Neutrophil (primary cell): ENCODE measurements at regions not wholly inside any gene's neighbourhood (a gene's known extent, or its start where the extent isn't known, plus 50 kb on each side); places are given as distances from the start of the nearest gene placed in this dataset.

ENCODE experiments used
- H3K27ac ChIP-seq: fragments of 200-600 bp; sonication (generic); 2 replicates; pipeline ENCODE4 v1.5.1; 2016; ENCODE audit warnings: mild to moderate bottlenecking, moderate library complexity
- H3K27me3 ChIP-seq: fragments of 200-600 bp; sonication (generic); 2 replicates; pipeline ENCODE4 v1.6.0; 2016; ENCODE audit warnings: mild to moderate bottlenecking
- H3K36me3 ChIP-seq: fragments of 200-600 bp; sonication (generic); 2 replicates; pipeline ENCODE4 v1.5.1; 2017
- H3K4me1 ChIP-seq, 2 experiments: fragments of 200-600 bp in 1 of 2; sonication (generic) in 1 of 2; 1 replicate in 1 of 2; 2 replicates in 1 of 2; pipeline versions ENCODE4 v1.5.1 to v1.6.1; 2013 to 2016; ENCODE audit warnings: low read depth in 1 of 2, low read length in 1 of 2, mild to moderate bottlenecking in 1 of 2, moderate library complexity in 1 of 2; ENCODE audit not compliant: control insufficient read depth in 1 of 2, insufficient read depth in 1 of 2
- H3K4me3 ChIP-seq, 2 experiments: fragments of 200-600 bp in 1 of 2; sonication (generic) in 1 of 2; 1 replicate in 1 of 2; 2 replicates in 1 of 2; pipeline ENCODE4 v1.5.1; 2013 to 2016; ENCODE audit warnings: low read depth in 1 of 2, low read length in 1 of 2, mild to moderate bottlenecking in 1 of 2, moderate library complexity in 1 of 2
- H3K9me3 ChIP-seq: fragments of 200-600 bp; sonication (generic); 2 replicates; pipeline ENCODE4 v1.5.1; 2016
- TF ChIP-seq, protein P1 (sequence below): fragments of 200-600 bp; sonication (generic); IDR thresholded peaks from 2 replicates; pipeline ENCODE4 v1.5.1; 2016; ENCODE audit warnings: antibody characterized with exemption

DNA sequence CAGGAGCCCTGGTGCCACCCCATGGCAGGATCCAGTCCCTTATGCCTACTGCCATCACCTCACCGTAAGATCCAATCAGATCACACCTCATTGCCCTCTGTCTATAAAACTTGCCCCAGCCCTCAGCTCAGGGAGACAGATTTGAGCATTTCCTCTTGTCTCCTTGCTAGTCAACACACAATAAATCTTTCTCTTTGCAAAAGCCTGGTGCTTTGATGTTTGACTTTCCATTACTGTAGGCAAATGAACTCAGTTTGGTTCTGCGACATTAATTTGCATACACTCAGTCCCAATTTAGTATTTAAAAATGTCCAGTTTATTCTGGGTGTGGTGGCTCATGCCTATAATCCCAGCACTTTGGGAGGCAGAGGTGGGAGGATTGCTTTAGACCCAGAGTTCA is 188.4 kb downstream of the AEBP2 start:
- no peaks in the 10 kb centered on the region for H3K4me1 ChIP-seq
- H3K36me3 ChIP-seq = no peaks in the 10 kb centered on the region
- TF ChIP-seq, protein P1, sequence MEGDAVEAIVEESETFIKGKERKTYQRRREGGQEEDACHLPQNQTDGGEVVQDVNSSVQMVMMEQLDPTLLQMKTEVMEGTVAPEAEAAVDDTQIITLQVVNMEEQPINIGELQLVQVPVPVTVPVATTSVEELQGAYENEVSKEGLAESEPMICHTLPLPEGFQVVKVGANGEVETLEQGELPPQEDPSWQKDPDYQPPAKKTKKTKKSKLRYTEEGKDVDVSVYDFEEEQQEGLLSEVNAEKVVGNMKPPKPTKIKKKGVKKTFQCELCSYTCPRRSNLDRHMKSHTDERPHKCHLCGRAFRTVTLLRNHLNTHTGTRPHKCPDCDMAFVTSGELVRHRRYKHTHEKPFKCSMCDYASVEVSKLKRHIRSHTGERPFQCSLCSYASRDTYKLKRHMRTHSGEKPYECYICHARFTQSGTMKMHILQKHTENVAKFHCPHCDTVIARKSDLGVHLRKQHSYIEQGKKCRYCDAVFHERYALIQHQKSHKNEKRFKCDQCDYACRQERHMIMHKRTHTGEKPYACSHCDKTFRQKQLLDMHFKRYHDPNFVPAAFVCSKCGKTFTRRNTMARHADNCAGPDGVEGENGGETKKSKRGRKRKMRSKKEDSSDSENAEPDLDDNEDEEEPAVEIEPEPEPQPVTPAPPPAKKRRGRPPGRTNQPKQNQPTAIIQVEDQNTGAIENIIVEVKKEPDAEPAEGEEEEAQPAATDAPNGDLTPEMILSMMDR = no peak
- H3K4me3 ChIP-seq = no peak overlapping the region
- H3K9me3 ChIP-seq = no peaks in the 10 kb centered on the region
- H3K27ac ChIP-seq = no peak overlapping the region
- no peaks in the 10 kb centered on the region for H3K27me3 ChIP-seq

DNA sequence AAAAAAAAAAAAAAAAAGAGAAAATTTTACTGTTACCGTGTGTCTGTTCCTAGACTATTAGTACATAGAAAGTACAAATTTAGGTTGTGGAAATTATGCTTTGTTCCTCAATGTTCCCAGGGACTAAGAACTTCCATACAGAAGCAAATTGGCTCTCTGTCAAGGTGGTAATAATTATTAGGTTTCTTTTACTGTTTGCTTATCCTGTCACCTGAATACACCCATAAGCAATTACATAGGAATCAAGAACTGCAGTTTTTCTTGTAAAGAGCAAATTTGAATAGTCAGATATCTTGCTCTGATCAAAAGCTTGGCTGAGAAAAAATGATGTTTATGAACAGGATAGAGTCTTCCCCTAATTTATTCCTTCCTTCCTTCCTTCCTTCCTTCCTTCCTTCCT is 191.2 kb downstream of the AEBP2 start:
- Histone ChIP-seq H3K27ac (no peak overlapping the region), H3K27me3 (no peaks in the 10 kb centered on the region), H3K36me3 (no peaks in the 10 kb centered on the region), H3K4me3 (no peak overlapping the region), H3K9me3 (no peaks in the 10 kb centered on the region), H3K4me1 (no peaks in the 10 kb centered on the region)
- TF ChIP-seq, protein P1 = no peak

DNA sequence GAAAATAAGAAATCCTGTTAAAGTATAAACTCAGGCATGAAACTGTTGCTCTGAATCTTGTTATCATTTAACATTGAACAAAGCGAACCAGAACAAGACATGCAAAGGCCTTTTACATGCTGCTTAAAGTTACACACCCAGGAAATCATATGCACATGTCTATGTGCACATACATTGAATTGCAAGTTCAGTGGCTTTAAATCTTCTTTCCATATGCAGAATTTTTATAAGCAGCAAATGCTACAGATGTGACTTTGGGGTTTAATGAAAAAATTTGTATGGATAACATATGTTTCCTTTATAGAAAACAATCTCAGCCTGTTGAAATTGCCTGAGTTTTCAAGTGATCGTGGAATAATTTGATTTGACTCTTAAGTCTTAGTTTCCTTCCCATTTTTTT is 193.9 kb downstream of the AEBP2 start:
- TF ChIP-seq, protein P1 = no peak
- H3K9me3 ChIP-seq = no peaks in the 10 kb centered on the region
- H3K4me1 ChIP-seq = no peaks in the 10 kb centered on the region
- no peak overlapping the region for H3K4me3 ChIP-seq
- H3K36me3 ChIP-seq = no peaks in the 10 kb centered on the region
- H3K27me3 ChIP-seq = no peaks in the 10 kb centered on the region
- H3K27ac ChIP-seq = no peak overlapping the region

DNA sequence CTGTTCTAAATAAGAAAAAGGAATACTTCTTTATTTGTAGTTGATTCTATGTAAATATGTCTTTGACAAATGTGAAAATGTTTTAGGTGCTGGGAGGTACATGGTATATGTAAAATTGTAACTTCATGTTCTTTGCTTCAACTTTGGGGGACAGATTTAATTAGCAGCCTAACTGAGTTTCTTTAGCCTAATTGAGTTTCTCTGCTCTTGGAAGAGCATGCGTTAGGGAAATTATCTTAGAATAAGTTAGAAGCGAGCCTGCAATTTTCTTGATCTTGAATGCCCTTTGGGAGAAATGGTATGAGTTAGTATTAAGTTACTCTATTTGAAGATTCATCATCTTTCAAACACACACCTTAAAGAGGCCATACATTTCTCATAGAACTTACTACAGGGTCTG is 194.3 kb downstream of the AEBP2 start:
- Histone ChIP-seq H3K4me3 (no peak overlapping the region), H3K36me3 (no peaks in the 10 kb centered on the region), H3K9me3 (no peaks in the 10 kb centered on the region), H3K27me3 (no peaks in the 10 kb centered on the region), H3K4me1 (no peaks in the 10 kb centered on the region), H3K27ac (no peak overlapping the region)
- TF ChIP-seq, protein P1 = no peak

DNA sequence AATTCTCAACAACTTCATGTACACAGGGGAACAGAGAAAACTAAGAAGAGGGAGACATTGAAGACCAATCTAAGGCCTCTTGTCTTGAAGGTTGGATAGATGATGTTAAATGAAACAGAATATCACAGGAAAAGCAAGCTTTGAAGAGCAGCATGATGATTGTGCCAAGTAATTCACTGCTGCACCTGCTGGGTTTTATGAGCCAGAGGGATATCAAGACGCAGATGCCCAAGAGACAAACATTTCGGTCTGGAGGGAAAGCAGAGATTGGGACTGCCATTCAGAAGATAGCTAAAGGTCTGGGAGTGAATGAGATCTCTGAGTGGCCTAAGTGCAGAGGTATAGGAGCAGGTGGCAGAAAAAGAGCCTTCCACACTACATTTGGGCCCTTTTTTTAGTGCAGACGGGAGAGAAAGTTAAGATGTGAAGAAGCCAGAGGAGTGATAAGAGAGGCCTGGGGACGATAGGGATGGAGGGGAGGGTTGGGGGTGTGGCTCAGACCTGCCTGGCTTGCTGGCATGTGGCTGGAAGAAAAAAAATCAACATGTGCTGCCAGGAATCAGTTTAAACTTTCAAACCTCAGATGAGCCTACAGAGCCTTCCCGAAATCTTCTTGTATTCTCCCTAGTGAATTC is 200.6 kb downstream of the AEBP2 start:
- TF ChIP-seq, protein P1 = no peak
- Histone ChIP-seq H3K27me3 (no peaks in the 10 kb centered on the region), H3K27ac (no peak overlapping the region), H3K9me3 (no peaks in the 10 kb centered on the region), H3K4me1 (no peaks in the 10 kb centered on the region), H3K36me3 (no peaks in the 10 kb centered on the region), H3K4me3 (no peak overlapping the region)
